Suppressor macrophage treated with lipopolysaccharide for 1 hour (primary cell): ENCODE measurements at regions not wholly inside any gene's neighbourhood (a gene's known extent, or its start where the extent isn't known, plus 50 kb on each side); places are given as distances from the start of the nearest gene placed in this dataset.
"Not testable (repeated sequence)": the region's sequence is repeated elsewhere in the genome, so short reads cannot be mapped to it uniquely, and the experiment has no call there.

Experiments used
- DNase-seq, 3 donors: peaks; one replicate each; pipeline ENCODE4 v3.0.0-alpha.2; 2020 to 2022

- DNase-seq = no peak
These were observed 651.2 kb upstream of the KCNMB2 start for GRCh38 chr3:177885063-177885462.

- no peak for DNase-seq
These were observed 649.7 kb upstream of the KCNMB2 start for GRCh38 chr3:177886501-177886900.

- no peak for DNase-seq
These were observed 648.8 kb upstream of the KCNMB2 start for GRCh38 chr3:177887475-177887874.

- DNase-seq = no peak
These were observed 647.1 kb upstream of the KCNMB2 start for GRCh38 chr3:177889161-177889560.

- DNase-seq = no peak
These were observed 646.4 kb upstream of the KCNMB2 start for GRCh38 chr3:177889652-177890358.

GRCh38 chr3:177890359-177890683 is 645.9 kb upstream of the KCNMB2 start:
- DNase-seq = no peak

GRCh38 chr3:177891569-177891968 is 644.7 kb upstream of the KCNMB2 start:
- not testable (repeated sequence) for DNase-seq

- no peak for DNase-seq
These were observed 642.9 kb upstream of the KCNMB2 start for GRCh38 chr3:177893331-177893730.

GRCh38 chr3:177894081-177894728 is 642.0 kb upstream of the KCNMB2 start:
- peak in 1 of 3 donors; percentile 10 for DNase-seq

GRCh38 chr3:177898185-177898584 is 638.1 kb upstream of the KCNMB2 start:
- no peak for DNase-seq

- DNase-seq = no peak
These were observed 636.8 kb upstream of the KCNMB2 start for GRCh38 chr3:177899275-177900067.

GRCh38 chr3:177902876-177903275 is 633.4 kb upstream of the KCNMB2 start:
- no peak for DNase-seq

- DNase-seq = no peak
These were observed 631.6 kb upstream of the KCNMB2 start for GRCh38 chr3:177904621-177905020.

- DNase-seq = no peak
These were observed 630.8 kb upstream of the KCNMB2 start for GRCh38 chr3:177905173-177906125.

- no peak for DNase-seq
These were observed 630.1 kb upstream of the KCNMB2 start for GRCh38 chr3:177906126-177906511.

- DNase-seq = no peak
These were observed 629.5 kb upstream of the KCNMB2 start for GRCh38 chr3:177906578-177907229.

- not testable (repeated sequence) for DNase-seq
These were observed 626.7 kb upstream of the KCNMB2 start for GRCh38 chr3:177909530-177909929.

- no peak for DNase-seq
These were observed 622.0 kb upstream of the KCNMB2 start for GRCh38 chr3:177914224-177914623.

GRCh38 chr3:177916461-177916860 is 619.8 kb upstream of the KCNMB2 start:
- DNase-seq = no peak

GRCh38 chr3:177917234-177917861 is 618.9 kb upstream of the KCNMB2 start:
- no peak for DNase-seq

- DNase-seq = no peak
These were observed 615.1 kb upstream of the KCNMB2 start for GRCh38 chr3:177921153-177921552.

- no peak for DNase-seq
These were observed 612.0 kb upstream of the KCNMB2 start for GRCh38 chr3:177924261-177924660.
